Esophagus muscularis mucosa (tissue), 4 donors: ENCODE measurements at regions not wholly inside any gene's neighbourhood (a gene's known extent, or its start where the extent isn't known, plus 50 kb on each side); places are given as distances from the start of the nearest gene placed in this dataset.

ENCODE experiments used
- EP300 ChIP-seq: sonication (generic); formaldehyde crosslinking; IDR thresholded peaks from one replicate; pipeline ENCODE4 v1.6.1; 2017; ENCODE audit warnings: antibody characterized with exemption
- POLR2A ChIP-seq: fragments of 450-650 bp; IDR thresholded peaks from one replicate; pipeline ENCODE4 v1.6.1; 2017; ENCODE audit warnings: antibody characterized with exemption, moderate library complexity, mild to moderate bottlenecking, low read depth
- TF ChIP-seq, protein P1 (sequence below), 3 experiments: fragments of 200-600 bp in 2 of 3; fragments of 450-650 bp in 1 of 3; sonication (generic) in 2 of 3; IDR thresholded peaks; one replicate each; pipeline ENCODE4 v1.5.1; 2017 to 2019; ENCODE audit warnings: antibody characterized with exemption in 3 of 3, mild to moderate bottlenecking in 2 of 3, moderate library complexity in 1 of 3

DNA sequence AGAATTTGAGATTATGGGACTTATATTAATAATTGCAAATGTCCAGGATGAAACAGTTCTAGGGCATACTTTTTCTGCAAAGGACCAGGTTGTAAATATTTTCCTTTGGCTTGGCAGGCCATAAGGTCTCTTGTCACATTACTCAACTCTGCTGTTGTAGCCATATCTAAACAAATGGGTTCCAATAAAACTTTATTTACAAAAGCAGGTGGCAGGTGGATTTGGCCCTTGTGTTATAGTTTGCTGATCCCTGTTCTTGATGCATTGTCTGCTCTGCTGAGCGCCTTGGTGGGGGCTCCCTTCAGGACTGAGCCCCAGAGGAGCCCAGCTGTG is 258.5 kb downstream of the FOXD2 start:
- no peak for TF ChIP-seq EP300
- TF ChIP-seq, protein P1, sequence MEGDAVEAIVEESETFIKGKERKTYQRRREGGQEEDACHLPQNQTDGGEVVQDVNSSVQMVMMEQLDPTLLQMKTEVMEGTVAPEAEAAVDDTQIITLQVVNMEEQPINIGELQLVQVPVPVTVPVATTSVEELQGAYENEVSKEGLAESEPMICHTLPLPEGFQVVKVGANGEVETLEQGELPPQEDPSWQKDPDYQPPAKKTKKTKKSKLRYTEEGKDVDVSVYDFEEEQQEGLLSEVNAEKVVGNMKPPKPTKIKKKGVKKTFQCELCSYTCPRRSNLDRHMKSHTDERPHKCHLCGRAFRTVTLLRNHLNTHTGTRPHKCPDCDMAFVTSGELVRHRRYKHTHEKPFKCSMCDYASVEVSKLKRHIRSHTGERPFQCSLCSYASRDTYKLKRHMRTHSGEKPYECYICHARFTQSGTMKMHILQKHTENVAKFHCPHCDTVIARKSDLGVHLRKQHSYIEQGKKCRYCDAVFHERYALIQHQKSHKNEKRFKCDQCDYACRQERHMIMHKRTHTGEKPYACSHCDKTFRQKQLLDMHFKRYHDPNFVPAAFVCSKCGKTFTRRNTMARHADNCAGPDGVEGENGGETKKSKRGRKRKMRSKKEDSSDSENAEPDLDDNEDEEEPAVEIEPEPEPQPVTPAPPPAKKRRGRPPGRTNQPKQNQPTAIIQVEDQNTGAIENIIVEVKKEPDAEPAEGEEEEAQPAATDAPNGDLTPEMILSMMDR (IDR thresholded peaks at IDR 0.05): no peak
- no peak for TF ChIP-seq POLR2A
